ENCODE measurements at regions not wholly inside any gene's neighbourhood (a gene's known extent, or its start where the extent isn't known, plus 50 kb on each side); places are given as distances from the start of the nearest gene placed in this dataset.

- TF ChIP-seq REST (IDR thresholded peaks at IDR 0.05; ENCODE audit: low read depth, low read length) (no peak), POLR2A (IDR thresholded peaks at IDR 0.05; ENCODE audit: low read depth, low read length) (no peak), RAD21 (IDR thresholded peaks at IDR 0.05; ENCODE audit: insufficient read depth, low read depth, low read length) (no peak), ATF2 (IDR thresholded peaks at IDR 0.05; ENCODE audit: low read length) (no peak), POLR2AphosphoS2 (IDR thresholded peaks at IDR 0.05; ENCODE audit: low read depth, low read length) (no peak), IKZF1 (conservative IDR thresholded peaks at IDR 0.05) (no peak), CEBPB (IDR thresholded peaks at IDR 0.05; ENCODE audit: borderline replicate concordance in 1 of 2, low read depth in 2 of 2, low read length in 2 of 2) (no peak), NFYA (IDR thresholded peaks at IDR 0.05; ENCODE audit: borderline replicate concordance, low read depth, low read length) (no peak), CTCF (IDR thresholded peaks at IDR 0.05 in 2 of 3, conservative IDR thresholded peaks at IDR 0.05 in 1 of 3; ENCODE audit: control insufficient read depth in 2 of 3, extremely low read depth in 1 of 3, insufficient read depth in 1 of 3, low read depth in 3 of 3, low read length in 3 of 3) (no peak), MYC (IDR thresholded peaks at IDR 0.05; ENCODE audit: insufficient read depth, insufficient read length, insufficient replicate concordance, low read length, severe bottlenecking) (no peak), SKIL (IDR thresholded peaks at IDR 0.05; ENCODE audit: low read depth, poor library complexity, severe bottlenecking) (no peak), PAX8 (IDR thresholded peaks at IDR 0.05) (no peak), EZH2 (IDR thresholded peaks at IDR 0.05; ENCODE audit: borderline replicate concordance, control insufficient read depth, low read depth, low read length) (no peak)
These were observed 1054.1 kb downstream of the TTLL7 start for GRCh38 chr1:82944822-82945221.
